Vagina (tissue), 2 donors: ENCODE measurements at regions not wholly inside any gene's neighbourhood (a gene's known extent, or its start where the extent isn't known, plus 50 kb on each side); places are given as distances from the start of the nearest gene placed in this dataset.

Source experiments
- DNase-seq, 2 donors: peaks; one replicate each; pipeline ENCODE4 v3.0.0-alpha.2; 2017; ENCODE audit errors: extremely low spot score in 2 of 2
- H3K27ac ChIP-seq: fragments of 200-600 bp; sonication (generic); one replicate; pipeline ENCODE4 v1.5.1; 2019
- H3K27me3 ChIP-seq: fragments of 200-600 bp; sonication (generic); one replicate; pipeline ENCODE4 v1.5.1; 2019
- H3K36me3 ChIP-seq, 2 donors: fragments of 200-600 bp; sonication (generic); one replicate each; pipeline ENCODE4 v1.5.1; 2017 to 2019
- H3K4me1 ChIP-seq: fragments of 200-600 bp; sonication (generic); one replicate; pipeline ENCODE4 v1.5.1; 2019
- H3K4me3 ChIP-seq, 2 donors: fragments of 200-600 bp; sonication (generic); 1 replicate in 1 of 2; 2 replicates in 1 of 2; pipeline ENCODE4 v1.5.1; 2016 to 2019
- H3K9me3 ChIP-seq: fragments of 200-600 bp; sonication (generic); one replicate; pipeline ENCODE4 v1.5.1; 2019
- CTCF ChIP-seq, 3 experiments: fragments of 450-650 bp in 2 of 3; fragments of 200-600 bp in 1 of 3; sonication (generic) in 1 of 3; IDR thresholded peaks; one replicate each; pipeline ENCODE4 v1.5.1; 2017 to 2019; ENCODE audit warnings: antibody characterized with exemption in 3 of 3, mild to moderate bottlenecking in 2 of 3, moderate library complexity in 2 of 3
- POLR2A ChIP-seq, 2 donors: fragments of 450-650 bp; IDR thresholded peaks; one replicate each; pipeline ENCODE4 v1.6.1; 2017; ENCODE audit warnings: antibody characterized with exemption in 2 of 2, mild to moderate bottlenecking in 2 of 2, moderate library complexity in 2 of 2
- POLR2AphosphoS5 ChIP-seq, 2 donors: sonication (generic); formaldehyde crosslinking; IDR thresholded peaks; one replicate each; pipeline ENCODE4 v1.9.0; 2017; ENCODE audit warnings: antibody characterized with exemption in 2 of 2, mild to moderate bottlenecking in 2 of 2, low read depth in 1 of 2; ENCODE audit not compliant: insufficient read depth in 1 of 2
- intact Hi-C: fragments of 100-400 bp; cut with DNase I; formaldehyde crosslinking; loops from one replicate; pipeline ENCODE4 v1.15.1; 2023

DNA sequence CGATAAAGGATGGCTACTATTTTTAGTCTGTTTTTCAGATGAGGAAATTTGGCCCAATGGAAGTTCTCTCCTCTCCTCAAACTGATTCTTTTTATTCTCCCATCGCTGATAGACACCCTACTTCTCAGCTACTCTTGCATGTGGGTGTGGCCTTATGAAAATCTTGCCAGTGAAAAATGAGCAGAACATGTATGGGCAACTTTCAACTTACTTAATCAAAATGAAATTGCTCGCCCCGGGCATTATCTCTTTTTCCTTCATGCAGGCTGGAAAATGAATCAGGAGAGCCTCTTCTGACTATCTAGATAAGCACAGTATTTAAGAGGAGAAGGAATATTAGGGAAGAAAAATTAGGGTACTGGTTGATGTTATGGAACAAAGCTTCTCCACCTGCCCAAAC lies 2354.7 kb upstream of the RAG2 start:
- Histone ChIP-seq H3K4me3 (no peak overlapping the region), H3K36me3 (no peaks in the 10 kb centered on the region), H3K9me3 (no peaks in the 10 kb centered on the region), H3K4me1 (no peaks in the 10 kb centered on the region), H3K27me3 (no peaks in the 10 kb centered on the region), H3K27ac (no peak overlapping the region)
- TF ChIP-seq POLR2A (IDR thresholded peaks at IDR 0.05) = no peak
- TF ChIP-seq CTCF (IDR thresholded peaks at IDR 0.05) = no peak
- no peak for TF ChIP-seq POLR2AphosphoS5 (IDR thresholded peaks at IDR 0.05; ENCODE audit: insufficient read depth in 1 of 2, low read depth in 1 of 2)
- intact Hi-C loops = no loop called here
- DNase-seq = no peak

GRCh38 chr11:38950867-38951266 lies 2352.8 kb upstream of the RAG2 start:
- H3K9me3 ChIP-seq = no peaks in the 10 kb centered on the region
- TF ChIP-seq POLR2A (IDR thresholded peaks at IDR 0.05) (no peak), CTCF (IDR thresholded peaks at IDR 0.05) (no peak), POLR2AphosphoS5 (IDR thresholded peaks at IDR 0.05; ENCODE audit: insufficient read depth in 1 of 2, low read depth in 1 of 2) (no peak)
- no peak overlapping the region for H3K27ac ChIP-seq
- H3K4me1 ChIP-seq = no peaks in the 10 kb centered on the region
- H3K36me3 ChIP-seq = no peaks in the 10 kb centered on the region
- no peaks in the 10 kb centered on the region for H3K27me3 ChIP-seq
- DNase-seq = no peak
- H3K4me3 ChIP-seq = no peak overlapping the region
- intact Hi-C loops = no loop called here

- Histone ChIP-seq H3K4me3 (no peak overlapping the region), H3K36me3 (no peaks in the 10 kb centered on the region)
- intact Hi-C loops = no loop called here
These were observed 2350.4 kb upstream of the RAG2 start for GRCh38 chr11:38948392-38948791.

DNA sequence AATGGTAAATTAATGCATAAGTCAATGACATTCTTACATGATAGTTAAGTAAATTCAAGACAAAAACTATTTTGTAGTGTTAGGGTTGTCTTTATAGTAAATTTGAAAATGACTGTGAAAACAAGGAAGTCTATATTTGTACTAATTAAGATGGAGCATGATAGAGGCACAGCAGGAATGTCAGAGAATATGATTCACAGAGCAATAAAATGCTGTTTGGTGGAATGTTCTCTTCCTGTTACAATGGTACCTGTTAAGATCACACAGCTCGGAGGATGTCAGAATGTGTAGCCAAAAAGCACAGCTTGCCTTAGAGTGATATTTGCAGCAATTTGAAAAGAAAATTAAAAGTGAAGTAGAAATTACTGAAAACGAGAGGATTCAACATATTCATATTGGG lies 2339.7 kb upstream of the RAG2 start:
- no peaks in the 10 kb centered on the region for H3K9me3 ChIP-seq
- intact Hi-C loops = no loop called here
- H3K27ac ChIP-seq = no peak overlapping the region
- H3K36me3 ChIP-seq = no peaks in the 10 kb centered on the region
- no peaks in the 10 kb centered on the region for H3K4me1 ChIP-seq
- no peaks in the 10 kb centered on the region for H3K27me3 ChIP-seq
- no peak for DNase-seq
- no peak for TF ChIP-seq CTCF (IDR thresholded peaks at IDR 0.05)
- no peak for TF ChIP-seq POLR2A (IDR thresholded peaks at IDR 0.05)
- TF ChIP-seq POLR2AphosphoS5 (IDR thresholded peaks at IDR 0.05; ENCODE audit: insufficient read depth in 1 of 2, low read depth in 1 of 2) = no peak
- no peak overlapping the region for H3K4me3 ChIP-seq

More at GRCh38 chr11:38948392-38948791, 2350.4 kb upstream of the RAG2 start:
- no peak overlapping the region for H3K27ac ChIP-seq
- no peaks in the 10 kb centered on the region for H3K9me3 ChIP-seq
- DNase-seq = no peak
- H3K27me3 ChIP-seq = no peaks in the 10 kb centered on the region
- no peaks in the 10 kb centered on the region for H3K4me1 ChIP-seq
- TF ChIP-seq POLR2AphosphoS5 (IDR thresholded peaks at IDR 0.05; ENCODE audit: insufficient read depth in 1 of 2, low read depth in 1 of 2) (no peak), CTCF (IDR thresholded peaks at IDR 0.05) (no peak), POLR2A (IDR thresholded peaks at IDR 0.05) (no peak)

DNA sequence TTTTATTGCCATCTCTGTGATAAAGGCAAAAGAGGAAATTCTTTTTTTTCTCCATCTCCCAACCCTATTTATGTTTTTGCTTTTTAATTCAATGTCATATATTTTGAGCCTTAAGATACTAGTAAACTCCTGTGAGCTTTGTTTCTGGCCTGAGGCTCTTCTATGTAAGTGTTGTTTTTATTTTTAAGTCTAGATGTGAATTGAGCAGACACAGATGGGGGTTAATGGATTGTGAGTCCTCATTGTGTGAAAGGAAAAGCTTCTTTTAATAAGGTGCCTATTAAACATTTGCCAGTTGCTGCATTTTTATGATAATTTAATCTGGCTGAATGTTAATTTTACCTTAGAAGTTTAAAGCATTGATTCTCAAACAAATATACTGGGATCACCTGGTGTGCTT lies 2337.9 kb upstream of the RAG2 start:
- Histone ChIP-seq H3K4me1 (no peaks in the 10 kb centered on the region), H3K27ac (no peak overlapping the region), H3K4me3 (no peak overlapping the region), H3K9me3 (no peaks in the 10 kb centered on the region), H3K27me3 (no peaks in the 10 kb centered on the region), H3K36me3 (no peaks in the 10 kb centered on the region)
- DNase-seq = no peak
- intact Hi-C loops = no loop called here
- TF ChIP-seq POLR2A (IDR thresholded peaks at IDR 0.05) (no peak), CTCF (IDR thresholded peaks at IDR 0.05) (no peak), POLR2AphosphoS5 (IDR thresholded peaks at IDR 0.05; ENCODE audit: insufficient read depth in 1 of 2, low read depth in 1 of 2) (no peak)
